ENCODE measurements at regions not wholly inside any gene's neighbourhood (a gene's known extent, or its start where the extent isn't known, plus 50 kb on each side); places are given as distances from the start of the nearest gene placed in this dataset.
A peak's percentile ranks its signal among the peaks of the same experiment; 100 is the strongest.

DNA sequence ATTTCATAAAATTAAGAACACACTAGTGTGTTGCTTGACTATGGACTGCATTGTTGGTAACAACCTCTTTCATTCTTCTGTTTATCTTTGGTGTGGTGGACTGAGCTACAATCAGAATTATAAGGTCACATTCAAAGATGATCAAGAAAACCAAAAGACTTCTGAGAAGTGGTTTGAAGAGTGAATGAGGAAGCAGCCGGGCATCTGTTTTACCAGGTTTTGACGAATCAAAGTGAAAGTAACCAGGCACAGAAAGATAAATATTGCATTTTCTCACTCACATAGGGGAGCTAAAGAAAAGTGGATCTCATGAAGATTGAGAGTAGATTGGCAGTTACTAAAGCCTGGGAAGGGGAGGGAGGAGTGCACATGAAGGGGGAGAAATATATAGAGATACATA, 589.1 kb downstream of the ZNF608 start:
- no peak for DNase-seq

DNA sequence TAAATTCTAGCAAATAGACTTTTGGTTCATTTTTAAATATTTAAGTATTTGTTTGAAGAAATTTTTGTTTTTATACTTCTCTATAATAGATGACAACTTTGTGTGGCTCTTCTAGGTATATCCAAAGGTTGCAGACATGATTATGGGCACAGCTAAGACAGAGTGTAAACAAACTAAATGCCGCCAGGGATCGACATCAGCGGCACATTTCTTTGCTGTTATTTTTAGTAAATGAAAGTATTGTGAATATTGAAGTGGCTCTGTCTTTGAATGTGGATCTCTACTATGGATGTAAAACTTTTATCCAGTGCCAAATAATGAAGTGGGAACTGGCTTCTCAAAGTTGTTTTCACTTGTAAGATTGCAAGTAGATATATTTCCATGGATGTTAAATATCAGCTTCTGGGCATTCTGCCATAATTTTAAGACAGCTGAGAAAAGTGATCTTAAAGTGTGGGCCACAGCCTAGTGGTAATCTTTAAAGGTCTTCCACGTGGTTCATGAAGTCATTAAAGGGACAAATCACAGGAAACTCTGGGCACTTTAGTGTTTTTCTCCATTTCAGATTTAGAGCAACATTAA, 589.9 kb downstream of the ZNF608 start:
- peak; percentile 35 for DNase-seq

DNA sequence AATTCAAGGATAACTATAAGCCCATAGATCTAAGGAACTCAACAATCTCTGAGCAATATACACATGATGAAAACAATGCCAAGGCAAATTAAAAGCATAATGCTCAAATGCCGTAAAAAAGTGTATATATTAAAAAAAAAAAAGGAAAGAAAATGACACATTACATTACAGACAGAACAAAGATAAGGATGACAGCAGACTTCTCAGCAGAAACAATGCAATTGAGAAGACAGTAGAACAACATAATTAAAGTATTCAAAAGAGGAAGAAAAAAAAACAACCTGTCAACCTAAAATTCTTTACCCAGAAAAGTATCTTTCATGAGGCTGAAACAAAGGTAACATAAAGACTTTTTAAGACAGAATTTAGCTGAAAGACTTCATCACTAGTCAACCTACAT, 591.7 kb downstream of the ZNF608 start:
- DNase-seq = no peak

DNA sequence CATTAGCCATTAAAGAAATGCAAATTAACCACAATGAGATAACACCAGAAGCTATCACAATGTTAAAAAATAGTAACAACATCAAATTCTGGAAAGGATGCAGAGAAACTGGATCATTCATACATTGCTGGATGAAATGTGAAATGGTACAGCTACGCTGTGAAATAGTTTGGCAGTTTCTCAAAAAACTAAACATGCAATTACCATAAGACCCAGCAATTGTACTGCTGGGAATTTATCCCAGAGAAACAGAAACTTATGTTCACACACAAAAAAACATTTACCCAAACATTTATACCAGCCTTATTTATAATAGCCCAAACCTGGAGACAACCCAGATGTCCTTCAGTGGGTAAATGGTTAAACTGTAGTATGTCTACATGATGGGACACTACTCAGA, 592.9 kb downstream of the ZNF608 start:
- DNase-seq = no peak

DNA sequence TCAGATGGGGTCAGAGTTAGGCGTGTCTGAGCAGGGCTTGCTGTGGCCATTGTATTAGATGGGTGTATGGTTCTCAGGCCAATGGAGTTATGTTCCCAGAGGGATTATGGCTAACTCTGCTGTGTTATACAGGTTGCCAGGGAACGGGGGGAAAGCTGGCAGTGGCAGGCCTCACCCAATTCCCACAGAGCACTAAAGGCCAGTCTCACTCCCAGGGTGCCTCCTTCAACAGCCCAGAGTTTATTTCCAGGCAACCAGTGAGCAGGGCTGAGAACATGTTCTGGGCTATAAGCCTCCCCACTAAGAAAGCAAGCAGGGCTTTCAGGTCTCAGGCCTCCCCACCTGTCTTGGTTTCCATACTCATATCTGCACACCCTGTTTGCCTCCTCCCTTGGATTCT, 597.9 kb downstream of the ZNF608 start:
- DNase-seq = no peak

DNA sequence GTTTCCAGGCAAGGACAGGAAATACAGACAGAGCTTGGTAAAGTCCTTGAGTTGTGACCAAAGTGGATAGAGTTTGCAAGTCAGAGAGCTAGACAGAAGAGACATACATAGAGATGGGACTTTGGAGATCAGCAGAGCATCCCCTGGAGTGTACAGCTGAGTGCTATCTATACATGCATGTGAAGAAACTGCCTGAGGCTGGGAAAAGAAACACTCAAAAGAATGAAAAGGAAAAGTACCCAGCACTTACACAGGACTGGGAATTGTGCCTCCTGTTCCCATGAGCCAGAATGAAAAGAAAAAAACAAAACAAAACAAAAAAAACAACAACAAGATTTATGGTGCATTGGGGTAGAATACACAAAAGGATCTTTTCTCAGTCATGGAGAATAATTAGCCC, 606.4 kb downstream of the ZNF608 start:
- no peak for DNase-seq

DNA sequence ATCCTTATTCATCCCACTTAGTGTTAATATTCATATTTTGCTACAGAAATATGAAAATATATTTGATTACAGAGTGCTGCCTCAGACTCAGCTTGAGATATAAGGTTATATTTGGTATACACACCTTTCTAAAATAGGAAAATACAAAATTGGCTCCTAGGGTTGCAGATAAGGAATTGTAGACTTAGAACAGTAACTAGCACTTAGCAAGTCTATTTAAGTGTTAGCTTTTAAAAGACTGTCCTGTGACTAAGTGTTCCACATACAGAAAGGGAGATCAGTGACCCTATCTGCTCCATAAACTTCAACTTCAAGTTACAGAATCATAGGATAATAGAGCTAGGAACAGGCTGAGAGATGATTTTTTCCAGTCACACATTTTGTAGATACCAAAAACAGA, 607.0 kb downstream of the ZNF608 start:
- DNase-seq = no peak

DNA sequence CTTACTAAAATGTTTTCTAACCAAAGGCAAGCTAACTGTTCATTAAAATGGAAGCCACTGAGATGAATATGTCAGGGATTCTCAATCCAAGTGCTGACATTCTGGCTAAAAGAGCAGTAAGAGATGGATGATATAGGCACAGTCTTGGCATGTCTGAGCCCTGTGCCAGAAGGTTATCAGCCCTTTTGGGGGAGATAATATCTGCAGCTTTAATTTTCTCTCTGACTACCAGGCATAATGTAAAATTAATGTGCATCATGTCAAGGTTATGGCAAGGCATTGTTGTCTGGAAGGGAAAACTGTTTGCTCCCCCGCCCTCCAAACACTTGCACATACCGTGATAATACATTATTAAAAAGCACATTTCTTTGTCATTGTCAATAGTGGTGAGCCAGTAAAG, 609.8 kb downstream of the ZNF608 start:
- DNase-seq = no peak

DNA sequence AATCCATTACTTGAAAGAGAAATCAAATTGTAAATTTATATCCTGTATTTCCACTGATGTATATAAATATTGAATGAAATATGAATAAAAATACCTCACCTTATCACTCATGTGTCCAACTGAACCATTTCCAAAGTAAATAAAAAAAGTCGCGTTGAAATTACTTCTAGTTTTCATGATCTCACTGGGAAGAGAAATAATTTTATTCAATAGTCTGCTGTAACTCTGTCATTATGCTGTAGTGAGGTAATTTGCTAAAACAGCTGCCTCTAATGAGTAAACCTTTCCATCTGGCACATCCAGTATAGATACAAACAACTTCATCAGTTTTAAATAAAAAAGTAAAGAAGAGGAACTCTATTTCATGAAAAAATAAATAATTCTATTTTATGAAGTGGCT, 611.5 kb downstream of the ZNF608 start:
- no peak for DNase-seq

DNA sequence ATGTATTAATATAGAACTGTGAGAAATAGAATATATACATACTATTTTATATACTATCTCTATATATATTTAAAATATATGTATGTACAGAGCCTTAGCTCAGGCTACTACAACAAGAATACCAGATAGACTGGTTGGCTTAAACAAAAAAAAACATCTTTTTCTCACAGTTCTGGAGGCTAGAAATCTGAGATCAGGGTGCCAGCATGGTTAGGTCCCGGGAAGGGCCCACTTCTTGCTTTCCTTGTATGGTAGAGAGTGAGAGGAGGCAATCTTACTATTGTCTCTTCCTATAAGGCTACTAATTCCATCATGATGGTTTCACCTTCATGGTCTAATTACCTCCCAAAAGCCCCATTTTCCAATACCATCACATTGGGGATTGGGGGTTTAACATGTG, 613.0 kb downstream of the ZNF608 start:
- no peak for DNase-seq

DNA sequence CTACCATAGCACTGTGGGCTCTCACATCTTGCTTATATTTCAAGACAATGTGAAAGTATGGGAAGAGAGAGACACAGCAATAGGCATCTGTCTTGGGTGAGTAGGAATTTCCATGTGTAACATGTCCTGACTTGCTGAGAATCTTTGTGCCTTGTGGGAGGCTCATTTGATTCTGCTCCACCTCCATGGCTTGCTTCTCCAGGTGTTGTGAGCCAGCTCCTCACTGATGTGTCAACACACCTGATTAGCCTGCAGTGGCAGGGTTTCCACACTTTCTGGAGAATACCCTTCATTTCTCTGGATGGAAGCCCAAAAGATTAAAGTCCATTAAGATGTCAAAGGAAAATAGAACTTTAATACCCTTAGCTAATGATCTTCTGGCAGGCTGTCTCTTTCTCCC, 613.6 kb downstream of the ZNF608 start:
- DNase-seq = no peak

DNA sequence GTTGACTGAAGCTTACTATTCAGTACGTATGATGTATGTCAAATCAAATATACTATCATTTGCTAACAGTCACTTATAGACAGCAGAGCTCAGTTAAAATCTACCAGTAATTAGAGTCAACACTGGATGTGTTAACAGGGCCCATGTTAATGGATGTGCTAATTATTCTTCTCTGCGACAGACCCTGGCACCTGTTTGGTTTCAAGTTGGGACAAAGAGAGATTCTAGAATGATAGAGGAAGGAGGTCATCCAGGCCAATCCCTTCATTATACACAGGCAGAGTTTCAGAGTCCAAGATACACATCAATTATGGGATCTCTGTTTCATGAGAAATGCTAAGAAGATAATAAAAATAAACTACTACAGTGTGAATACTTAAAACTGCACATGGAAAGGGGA, 615.0 kb downstream of the ZNF608 start:
- no peak for DNase-seq

DNA sequence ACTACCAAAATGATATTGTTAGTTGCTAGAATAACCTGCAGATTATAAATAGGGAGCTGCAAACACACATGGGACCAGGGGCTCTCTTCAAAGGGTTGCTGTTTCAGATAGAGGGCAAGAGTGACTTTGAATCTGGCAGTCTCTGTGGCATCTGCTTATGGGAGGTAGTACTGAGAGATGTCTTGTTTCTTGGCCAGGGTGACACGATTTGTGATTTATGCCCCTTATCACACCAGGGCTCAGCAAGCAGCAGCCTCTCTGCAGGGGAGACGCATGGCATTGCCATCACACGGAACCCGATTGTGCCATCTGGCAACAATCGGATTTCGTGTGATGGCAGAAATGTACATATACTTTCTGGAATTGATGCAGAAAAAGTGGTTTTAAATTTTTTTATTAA, 615.6 kb downstream of the ZNF608 start:
- no peak for DNase-seq

DNA sequence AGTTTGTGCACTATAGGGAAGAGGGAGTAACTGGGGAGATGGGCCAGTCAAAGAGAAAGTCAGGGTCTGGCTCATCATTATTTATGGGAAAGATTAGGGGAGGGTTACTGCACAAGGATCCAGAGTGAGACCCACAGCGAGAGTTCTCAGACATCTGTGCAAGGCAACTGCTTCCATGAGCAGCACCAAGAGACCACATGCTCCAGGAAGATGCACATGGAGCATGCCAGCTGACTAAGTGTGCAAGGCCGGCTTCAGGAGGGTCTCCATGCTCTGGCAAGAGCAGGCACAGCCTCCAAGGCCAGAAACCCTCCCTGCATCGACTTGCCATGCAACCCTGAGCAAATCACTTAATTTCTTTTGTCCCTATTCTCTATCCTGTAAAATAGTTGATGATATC, 616.9 kb downstream of the CSNK1G3 start:
- DNase-seq = no peak

DNA sequence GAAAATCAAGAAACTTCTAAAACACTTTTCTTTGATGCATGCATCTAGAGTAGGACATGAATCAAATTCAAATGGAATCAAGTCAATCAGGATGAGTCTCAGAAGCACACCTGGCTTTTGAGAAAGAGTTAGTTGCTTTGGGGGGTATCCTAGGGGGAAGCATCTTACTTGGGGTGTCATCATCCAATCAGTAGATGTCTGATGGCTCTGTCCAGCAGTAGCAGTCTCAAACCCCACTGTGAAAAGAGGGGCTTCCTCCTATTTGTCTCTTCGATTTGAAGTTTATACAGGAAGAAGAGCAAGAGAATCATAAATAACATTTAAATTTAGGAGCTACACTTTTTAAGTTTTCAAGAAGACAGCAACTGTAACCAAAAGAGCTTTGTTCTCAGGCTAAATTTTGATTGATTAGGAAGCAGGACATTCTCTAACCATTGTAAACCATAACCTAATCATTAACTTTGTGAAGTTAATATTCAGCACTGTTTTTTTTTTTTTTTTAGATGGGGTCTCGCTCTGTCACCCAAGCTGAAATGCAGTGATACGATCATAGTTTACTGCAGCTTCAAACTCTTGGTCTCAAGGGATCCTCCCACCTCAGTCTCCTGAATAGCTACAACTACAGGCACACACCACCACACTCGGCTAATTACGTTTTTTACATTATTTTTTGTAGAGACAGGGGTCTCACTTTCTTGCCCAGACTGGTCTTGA, 614.7 kb downstream of the CSNK1G3 start:
- DNase-seq = no peak

DNA sequence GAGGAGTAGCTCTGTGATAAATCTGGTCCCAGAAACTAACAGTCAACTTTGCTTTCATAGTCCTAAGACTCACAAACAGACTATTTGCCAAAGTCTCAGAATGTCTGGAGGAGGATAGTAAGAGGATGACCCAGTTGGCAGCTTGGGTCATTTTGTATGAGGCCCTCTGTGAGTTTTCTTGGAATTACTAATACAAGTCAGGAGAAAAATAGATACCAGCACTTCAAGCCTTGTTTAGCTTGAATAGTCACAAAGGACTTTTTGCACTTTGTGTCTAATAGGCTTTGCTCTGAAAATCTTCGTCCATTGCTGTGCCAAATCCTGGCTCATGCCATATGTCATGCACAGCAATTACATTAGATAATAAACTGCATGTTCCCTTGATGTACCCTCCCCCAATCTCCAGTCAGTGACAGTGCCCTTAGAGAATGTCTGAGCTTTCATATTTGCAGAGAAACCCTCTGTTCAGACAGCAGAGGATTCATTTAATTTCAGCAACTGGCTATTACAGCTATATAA, 612.8 kb downstream of the CSNK1G3 start:
- DNase-seq = peak; percentile 22

DNA sequence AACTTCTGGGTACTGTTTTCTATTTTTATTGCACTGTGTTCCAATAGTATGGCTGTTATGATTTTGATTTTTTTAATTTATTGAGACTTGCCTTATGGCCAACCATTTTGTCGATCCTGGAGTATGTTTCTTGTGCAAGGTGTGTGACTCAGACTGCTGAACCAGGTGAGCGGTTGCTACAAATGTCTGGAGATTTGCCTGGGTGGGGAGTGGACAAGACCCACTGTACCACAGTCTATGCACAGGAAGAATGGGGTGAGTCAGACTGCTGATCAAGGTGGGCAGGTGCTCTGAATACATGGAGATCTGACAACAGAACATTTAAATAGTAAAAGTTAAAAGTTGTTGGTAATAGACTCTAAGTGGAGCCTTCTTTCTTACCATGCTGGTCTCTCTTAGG, 609.2 kb downstream of the CSNK1G3 start:
- DNase-seq = no peak

DNA sequence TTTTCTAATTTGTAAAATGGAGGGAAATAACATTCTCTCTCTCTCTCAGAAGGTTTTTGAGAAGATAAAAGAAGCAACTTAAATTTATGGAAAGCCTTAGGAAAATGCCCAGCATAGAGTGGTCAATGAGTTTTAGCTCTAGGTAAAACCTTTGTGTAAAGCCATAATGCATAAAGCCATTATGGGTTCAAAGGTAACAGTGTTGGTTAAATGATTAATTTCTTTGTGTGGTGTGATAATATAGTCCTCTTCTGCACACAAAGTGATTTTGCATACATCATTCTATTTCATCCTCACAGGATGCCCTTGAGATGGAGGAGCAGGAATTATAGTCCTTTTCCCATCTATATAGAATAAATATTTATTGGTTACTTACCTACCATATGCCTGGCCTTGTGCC, 602.9 kb downstream of the CSNK1G3 start:
- DNase-seq = no peak

DNA sequence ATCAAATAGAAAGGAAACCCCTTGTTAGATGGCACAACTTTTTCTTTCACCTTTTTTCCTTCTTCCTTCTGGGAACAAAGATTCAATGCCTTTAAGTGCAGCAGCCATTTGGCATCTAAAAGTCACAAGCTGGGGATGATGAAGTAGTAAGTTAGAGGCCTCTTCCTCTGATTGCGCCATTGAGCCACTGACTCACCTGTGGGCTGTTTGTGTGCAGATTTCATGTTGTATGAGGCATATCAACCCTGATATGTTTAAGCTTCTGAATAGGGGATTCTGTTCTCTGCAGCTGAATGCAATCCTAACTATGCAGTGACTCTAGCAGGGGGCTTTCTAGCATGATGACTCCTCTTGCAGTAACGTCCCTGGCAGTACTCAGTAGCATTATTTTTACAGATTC, 599.9 kb downstream of the CSNK1G3 start:
- DNase-seq = peak; percentile 31

DNA sequence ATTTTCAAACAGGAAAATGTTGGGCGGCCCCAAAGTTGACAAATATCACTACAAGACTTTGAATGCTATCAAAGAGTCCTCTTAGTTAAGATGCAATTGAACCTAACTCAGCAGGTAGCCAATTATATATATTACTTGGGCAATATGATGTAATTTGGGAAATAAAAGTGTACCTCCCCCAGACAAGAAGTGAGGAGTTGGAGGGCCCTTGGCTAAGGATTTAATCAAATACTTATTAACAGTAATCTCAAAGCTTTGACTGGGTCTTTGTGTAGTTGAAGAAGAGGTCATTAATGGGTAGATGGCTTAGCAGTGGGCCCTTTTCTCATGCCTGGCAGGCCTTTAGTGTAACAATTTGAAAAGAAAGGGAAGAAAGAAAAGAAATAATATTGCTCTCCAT, 599.0 kb downstream of the CSNK1G3 start:
- no peak for DNase-seq

DNA sequence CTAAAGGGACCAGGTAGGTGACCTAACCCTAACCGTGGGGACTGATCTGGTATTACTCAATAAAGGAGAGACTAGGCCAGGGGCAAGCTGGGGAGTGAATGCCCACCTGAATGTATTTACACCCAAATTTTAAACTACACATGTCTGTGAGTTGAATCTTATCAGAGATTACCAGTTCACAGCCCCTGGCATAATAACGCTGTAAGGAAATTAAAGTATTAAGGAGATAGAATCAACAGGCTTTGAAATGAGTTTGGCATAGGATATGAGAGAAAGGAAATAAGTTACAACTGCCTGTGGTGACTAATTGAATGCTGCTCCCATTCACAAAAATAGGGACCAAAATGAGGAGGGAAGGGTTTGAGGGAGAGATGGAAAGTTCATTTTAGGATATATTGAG, 593.3 kb downstream of the CSNK1G3 start:
- no peak for DNase-seq

DNA sequence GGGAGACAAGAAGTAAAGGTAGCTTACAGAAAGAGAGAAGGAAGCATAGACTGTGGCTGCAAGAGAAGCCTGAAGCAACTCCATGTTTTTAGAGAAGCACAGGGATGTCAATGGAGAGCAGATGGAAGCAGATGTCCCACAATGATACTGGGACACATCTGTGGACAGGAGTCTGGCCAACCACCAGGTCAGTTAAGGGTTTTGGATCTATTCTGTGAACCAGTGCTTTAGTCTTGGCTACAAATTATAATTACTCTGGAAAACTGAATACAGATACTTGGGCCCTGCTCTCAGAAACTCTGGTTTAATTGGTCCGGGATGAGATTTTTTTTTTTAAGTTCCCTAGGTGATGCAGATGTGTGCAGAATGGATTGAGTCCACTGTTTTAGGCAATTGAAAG, 592.8 kb downstream of the CSNK1G3 start:
- DNase-seq = no peak

DNA sequence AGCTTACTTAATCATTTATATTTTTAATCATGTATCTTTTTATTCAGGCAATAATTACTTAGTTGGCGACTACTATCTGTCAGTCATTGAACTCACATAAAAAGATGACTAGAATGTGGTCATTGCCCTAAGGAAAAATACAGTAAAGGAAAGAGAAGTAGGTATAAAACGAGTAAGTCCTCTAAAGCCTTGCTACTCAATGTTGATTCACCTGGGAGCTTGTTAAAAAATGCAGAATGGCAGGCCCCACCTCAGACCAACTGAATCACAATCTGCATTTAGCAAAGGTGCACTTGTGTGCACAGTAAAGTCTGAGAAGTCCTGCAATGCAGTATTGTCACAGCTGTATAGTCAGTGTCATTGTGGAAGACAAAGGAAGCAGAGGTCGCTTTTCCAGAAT, 592.4 kb downstream of the CSNK1G3 start:
- DNase-seq = no peak

DNA sequence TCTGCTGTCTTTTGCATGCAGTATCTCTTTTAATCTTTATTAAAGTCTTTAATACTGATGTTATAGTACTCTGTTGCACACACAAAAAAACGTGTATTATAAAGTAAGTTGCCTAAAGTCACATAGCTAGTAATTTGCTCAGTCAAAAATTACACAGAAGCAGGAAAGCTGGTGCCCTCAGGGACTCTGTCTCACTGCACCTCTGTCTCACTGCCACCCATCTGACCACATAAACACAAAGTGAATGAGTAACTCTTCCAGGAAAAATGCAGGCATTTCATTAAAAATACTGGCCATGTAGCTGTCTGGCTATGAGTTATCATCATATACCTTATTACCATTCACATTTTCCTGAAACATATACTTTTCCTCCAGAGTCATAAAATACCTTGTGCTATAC, 591.7 kb downstream of the CSNK1G3 start:
- peak; percentile 30 for DNase-seq

DNA sequence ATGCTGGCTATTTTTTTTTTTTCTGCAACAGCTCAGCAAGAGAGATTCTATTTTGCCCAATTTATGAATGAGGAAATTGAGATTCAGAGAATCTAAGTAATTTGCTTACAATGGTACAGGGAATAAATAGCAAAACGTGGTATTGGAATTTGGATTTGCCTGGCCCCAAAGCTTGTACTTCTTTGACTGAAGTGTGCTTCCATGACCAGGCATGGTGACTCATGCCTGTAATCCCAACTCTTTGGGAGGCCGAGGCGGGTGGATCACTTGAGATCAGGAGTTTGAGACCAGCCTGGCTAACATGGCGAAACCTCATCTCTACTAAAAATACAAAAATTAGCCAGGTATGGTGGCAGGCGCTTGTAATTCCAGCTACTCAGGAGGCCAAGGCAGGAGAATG, 591.1 kb downstream of the CSNK1G3 start:
- DNase-seq = peak; percentile 10
